ENCODE measurements at regions not wholly inside any gene's neighbourhood (a gene's known extent, or its start where the extent isn't known, plus 50 kb on each side); places are given as distances from the start of the nearest gene placed in this dataset.
"Not testable (repeated sequence)": the region's sequence is repeated elsewhere in the genome, so short reads cannot be mapped to it uniquely, and the experiment has no call there.

GRCh38 chr18:75840131-75840530 is 412.6 kb upstream of the SMIM21 start:
- no peak for TF ChIP-seq CTCF (IDR thresholded peaks at IDR 0.05; ENCODE audit: unreplicated experiment)
- Mint-ChIP-seq H3K27me3 (ENCODE audit: unreplicated experiment) (no peaks in the 10 kb centered on the region), H3K36me3 (ENCODE audit: insufficient read depth, unreplicated experiment) (no peaks in the 10 kb centered on the region), H3K4me3 (ENCODE audit: low read depth, unreplicated experiment) (no peak overlapping the region), H3K4me1 (ENCODE audit: low read depth, unreplicated experiment) (no peaks in the 10 kb centered on the region), H3K27ac (ENCODE audit: unreplicated experiment) (no peak overlapping the region), H3K9me3 (ENCODE audit: low read depth, unreplicated experiment) (peaks cover 6% of the 10 kb centered on the region)
- no TSS peak for BruUV-seq (replicated peaks)
- DNase-seq, result no peak
- intact Hi-C loops (cut with micrococcal nuclease; ENCODE audit: unreplicated experiment), result no loop called here
- CTCF ChIA-PET, result no interaction called here

GRCh38 chr18:75839686-75840085 is 412.2 kb upstream of the SMIM21 start:
- H3K4me3 Mint-ChIP-seq (ENCODE audit: low read depth, unreplicated experiment); H3K36me3 Mint-ChIP-seq (ENCODE audit: insufficient read depth, unreplicated experiment); CTCF ChIA-PET; intact Hi-C loops (cut with micrococcal nuclease; ENCODE audit: unreplicated experiment); H3K27me3 Mint-ChIP-seq (ENCODE audit: unreplicated experiment); H3K9me3 Mint-ChIP-seq (ENCODE audit: low read depth, unreplicated experiment); H3K27ac Mint-ChIP-seq (ENCODE audit: unreplicated experiment); BruUV-seq (replicated peaks); H3K4me1 Mint-ChIP-seq (ENCODE audit: low read depth, unreplicated experiment); DNase-seq: not testable (repeated sequence)

GRCh38 chr18:75839041-75839440 is 411.5 kb upstream of the SMIM21 start:
- no peak overlapping the region for H3K27ac Mint-ChIP-seq (ENCODE audit: unreplicated experiment)
- no peak overlapping the region for H3K4me3 Mint-ChIP-seq (ENCODE audit: low read depth, unreplicated experiment)
- BruUV-seq (replicated peaks), result no TSS peak
- CTCF ChIA-PET, result no interaction called here
- no peaks in the 10 kb centered on the region for H3K4me1 Mint-ChIP-seq (ENCODE audit: low read depth, unreplicated experiment)
- intact Hi-C loops (cut with micrococcal nuclease; ENCODE audit: unreplicated experiment), result no loop called here
- no peaks in the 10 kb centered on the region for H3K36me3 Mint-ChIP-seq (ENCODE audit: insufficient read depth, unreplicated experiment)
- peaks cover 4% of the 10 kb centered on the region for H3K9me3 Mint-ChIP-seq (ENCODE audit: low read depth, unreplicated experiment)
- DNase-seq, result no peak
- TF ChIP-seq CTCF (IDR thresholded peaks at IDR 0.05; ENCODE audit: unreplicated experiment), result no peak
- no peaks in the 10 kb centered on the region for H3K27me3 Mint-ChIP-seq (ENCODE audit: unreplicated experiment)

- Mint-ChIP-seq H3K36me3 (ENCODE audit: insufficient read depth, unreplicated experiment) (no peaks in the 10 kb centered on the region), H3K4me1 (ENCODE audit: low read depth, unreplicated experiment) (no peaks in the 10 kb centered on the region), H3K9me3 (ENCODE audit: low read depth, unreplicated experiment) (peaks cover 5% of the 10 kb centered on the region), H3K27me3 (ENCODE audit: unreplicated experiment) (no peaks in the 10 kb centered on the region), H3K27ac (ENCODE audit: unreplicated experiment) (no peak overlapping the region), H3K4me3 (ENCODE audit: low read depth, unreplicated experiment) (no peak overlapping the region)
- intact Hi-C loops (cut with micrococcal nuclease; ENCODE audit: unreplicated experiment), result no loop called here
- CTCF ChIA-PET, result no interaction called here
- no peak for TF ChIP-seq CTCF (IDR thresholded peaks at IDR 0.05; ENCODE audit: unreplicated experiment)
- BruUV-seq (replicated peaks), result no TSS peak
- DNase-seq, result no peak
Measured at GRCh38 chr18:75837316-75837715, 409.8 kb upstream of the SMIM21 start.

DNA sequence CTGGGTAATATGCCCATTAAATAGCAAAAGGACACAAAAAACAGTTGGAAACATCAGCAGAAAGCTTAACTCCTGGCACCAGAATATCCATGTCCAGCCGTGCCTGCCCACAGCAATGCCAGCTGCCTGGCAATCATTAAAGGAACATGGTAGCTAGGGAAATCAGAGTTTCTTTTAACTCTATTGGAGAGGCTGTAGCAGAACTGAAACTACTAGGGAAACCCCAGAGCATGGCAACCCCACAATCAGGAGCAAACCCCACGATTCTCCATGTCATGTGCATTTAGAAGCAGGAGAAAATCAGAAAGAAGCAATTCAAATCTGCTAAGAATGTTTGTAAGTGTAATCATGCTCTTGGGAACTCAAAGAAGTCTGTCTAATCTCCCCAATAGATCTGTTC is 409.0 kb upstream of the SMIM21 start:
- peaks cover 2% of the 10 kb centered on the region for H3K9me3 Mint-ChIP-seq (ENCODE audit: low read depth, unreplicated experiment)
- BruUV-seq (replicated peaks), result no TSS peak
- no peaks in the 10 kb centered on the region for H3K36me3 Mint-ChIP-seq (ENCODE audit: insufficient read depth, unreplicated experiment)
- intact Hi-C loops (cut with micrococcal nuclease; ENCODE audit: unreplicated experiment), result no loop called here
- no peak overlapping the region for H3K4me3 Mint-ChIP-seq (ENCODE audit: low read depth, unreplicated experiment)
- no peaks in the 10 kb centered on the region for H3K4me1 Mint-ChIP-seq (ENCODE audit: low read depth, unreplicated experiment)
- H3K27ac Mint-ChIP-seq (ENCODE audit: unreplicated experiment), result no peak overlapping the region
- no peak for TF ChIP-seq CTCF (IDR thresholded peaks at IDR 0.05; ENCODE audit: unreplicated experiment)
- no peak for DNase-seq
- no peaks in the 10 kb centered on the region for H3K27me3 Mint-ChIP-seq (ENCODE audit: unreplicated experiment)
- CTCF ChIA-PET, result no interaction called here

Data from Calu3 (cell line).